ENCODE measurements at regions not wholly inside any gene's neighbourhood (a gene's known extent, or its start where the extent isn't known, plus 50 kb on each side); places are given as distances from the start of the nearest gene placed in this dataset.

- no peak for TF ChIP-seq CTCF (IDR thresholded peaks at IDR 0.05; ENCODE audit: insufficient read depth, low read depth, low read length)
- DNase-seq (ENCODE audit: low read depth): no peak
- Histone ChIP-seq H3K36me3 (ENCODE audit: control insufficient read depth, insufficient read depth, low read length) (no peaks in the 10 kb centered on the region), H3K27me3 (ENCODE audit: control insufficient read depth, insufficient read depth, low read length) (no peaks in the 10 kb centered on the region), H3K4me3 (ENCODE audit: low read depth, low read length) (no peak overlapping the region)
- ChIA-PET CTCF (no interaction called here), POLR2A (no interaction called here)
These were observed 229.4 kb upstream of the GOT2 start for GRCh38 chr16:58963479-58963878.

GRCh38 chr16:58962811-58963210, 228.7 kb upstream of the GOT2 start:
- CTCF ChIA-PET: interaction anchor here (0.5 kb wide), 1 partner anchor 1666 kb away, joined by 5 read pairs; no protein-coding TSS in a partner anchor
- no peak for TF ChIP-seq CTCF (IDR thresholded peaks at IDR 0.05; ENCODE audit: insufficient read depth, low read depth, low read length)
- no peaks in the 10 kb centered on the region for H3K36me3 ChIP-seq (ENCODE audit: control insufficient read depth, insufficient read depth, low read length)
- no peaks in the 10 kb centered on the region for H3K27me3 ChIP-seq (ENCODE audit: control insufficient read depth, insufficient read depth, low read length)
- DNase-seq (ENCODE audit: low read depth): no peak
- POLR2A ChIA-PET: no interaction called here
- no peak overlapping the region for H3K4me3 ChIP-seq (ENCODE audit: low read depth, low read length)

GRCh38 chr16:58960484-58960883, 226.4 kb upstream of the GOT2 start:
- no peak for TF ChIP-seq CTCF (IDR thresholded peaks at IDR 0.05; ENCODE audit: insufficient read depth, low read depth, low read length)
- DNase-seq (ENCODE audit: low read depth): no peak
- ChIA-PET POLR2A (no interaction called here), CTCF (no interaction called here)
- H3K4me3 ChIP-seq (ENCODE audit: low read depth, low read length): no peak overlapping the region
- H3K36me3 ChIP-seq (ENCODE audit: control insufficient read depth, insufficient read depth, low read length): no peaks in the 10 kb centered on the region
- no peaks in the 10 kb centered on the region for H3K27me3 ChIP-seq (ENCODE audit: control insufficient read depth, insufficient read depth, low read length)

GRCh38 chr16:58960034-58960433, 225.9 kb upstream of the GOT2 start:
- POLR2A ChIA-PET: no interaction called here
- DNase-seq (ENCODE audit: low read depth): no peak
- H3K36me3 ChIP-seq (ENCODE audit: control insufficient read depth, insufficient read depth, low read length): no peaks in the 10 kb centered on the region
- CTCF ChIA-PET: no interaction called here
- no peak overlapping the region for H3K4me3 ChIP-seq (ENCODE audit: low read depth, low read length)
- H3K27me3 ChIP-seq (ENCODE audit: control insufficient read depth, insufficient read depth, low read length): no peaks in the 10 kb centered on the region
- no peak for TF ChIP-seq CTCF (IDR thresholded peaks at IDR 0.05; ENCODE audit: insufficient read depth, low read depth, low read length)

GRCh38 chr16:58958749-58959148, 224.6 kb upstream of the GOT2 start:
- no peak overlapping the region for H3K4me3 ChIP-seq (ENCODE audit: low read depth, low read length)
- H3K36me3 ChIP-seq (ENCODE audit: control insufficient read depth, insufficient read depth, low read length): no peaks in the 10 kb centered on the region
- no peak for DNase-seq (ENCODE audit: low read depth)
- no peak for TF ChIP-seq CTCF (IDR thresholded peaks at IDR 0.05; ENCODE audit: insufficient read depth, low read depth, low read length)
- H3K27me3 ChIP-seq (ENCODE audit: control insufficient read depth, insufficient read depth, low read length): no peaks in the 10 kb centered on the region
- POLR2A ChIA-PET: no interaction called here
- CTCF ChIA-PET: interaction anchor here (0.6 kb wide), 1 partner anchor 37 kb away, joined by 3 read pairs; no protein-coding TSS in a partner anchor

All from BJ (cell line).